HG02678 (cell line): ENCODE measurements at regions not wholly inside any gene's neighbourhood (a gene's known extent, or its start where the extent isn't known, plus 50 kb on each side); places are given as distances from the start of the nearest gene placed in this dataset.

Experiments used
- ATAC-seq: cut with Tn5 transposase; IDR thresholded peaks from one replicate; pipeline ENCODE4 v1.9.1; 2021; ENCODE audit warnings: mild to moderate bottlenecking, moderate library complexity; ENCODE audit not compliant: unreplicated experiment

DNA sequence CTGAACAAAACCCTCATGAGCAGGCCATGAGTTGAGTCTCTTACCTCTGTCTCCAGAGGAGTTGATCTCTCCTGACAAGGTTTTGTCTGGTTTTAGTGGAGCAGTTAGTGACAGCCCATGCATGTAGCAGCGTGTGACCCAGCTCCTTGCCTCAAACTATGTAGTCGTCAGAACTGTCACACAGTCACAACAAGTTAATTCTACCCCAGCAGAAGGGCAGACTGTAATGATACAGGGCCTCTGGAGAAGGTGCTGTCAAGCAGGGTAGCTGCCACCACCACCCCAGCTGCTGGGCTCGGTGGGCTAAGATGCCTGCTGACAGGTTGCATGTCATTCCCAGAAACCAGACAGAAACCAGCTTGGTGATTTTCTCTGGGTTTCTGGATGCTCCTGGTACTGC, 194.5 kb downstream of the PSAT1 start:
- ATAC-seq = no peak

DNA sequence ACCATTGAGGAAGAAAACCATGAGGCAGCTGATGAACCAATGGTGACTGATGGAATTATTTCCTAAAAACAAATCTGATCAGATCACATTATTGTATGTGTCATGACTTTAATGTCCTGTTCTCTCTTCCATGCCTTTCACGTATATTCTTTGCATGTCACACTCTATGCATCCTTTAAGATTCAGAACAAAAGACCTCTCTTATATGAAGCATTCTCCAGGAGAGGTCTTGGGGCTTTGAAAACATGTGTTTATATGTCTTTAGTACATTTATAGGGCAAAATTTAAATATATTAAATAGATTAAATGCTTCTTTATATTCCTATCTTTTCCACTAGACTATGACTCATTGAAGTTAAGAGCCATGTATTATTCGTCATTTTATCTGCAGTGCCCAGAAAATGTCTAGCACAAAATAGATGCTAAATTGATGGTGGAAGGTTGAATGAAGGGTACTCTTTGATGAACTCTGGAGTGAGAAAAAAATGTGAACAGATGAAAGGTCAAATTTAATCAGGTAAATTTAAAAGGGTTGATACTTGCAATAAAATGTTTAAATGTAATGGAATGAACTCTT, 196.3 kb downstream of the PSAT1 start:
- ATAC-seq = no peak

DNA sequence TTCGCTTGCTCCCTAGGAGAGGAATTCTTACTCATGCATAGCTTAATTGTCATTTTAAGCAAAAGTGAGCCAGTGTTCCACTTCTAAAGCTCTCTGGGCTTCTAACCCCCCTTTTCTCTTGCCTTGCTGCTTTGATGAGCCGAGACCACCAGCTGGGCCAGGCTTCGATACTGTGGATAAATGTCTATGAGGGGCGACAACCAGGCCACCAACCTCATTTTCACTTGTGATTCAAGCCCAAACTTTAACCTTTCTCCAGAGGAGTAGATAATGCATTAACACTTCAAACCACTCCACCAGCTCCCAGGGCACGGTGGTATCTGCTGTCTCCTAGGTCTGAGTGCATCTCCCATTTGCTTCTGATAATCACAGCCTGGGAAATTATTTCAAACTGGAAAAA, 205.6 kb downstream of the PSAT1 start:
- ATAC-seq = no peak

DNA sequence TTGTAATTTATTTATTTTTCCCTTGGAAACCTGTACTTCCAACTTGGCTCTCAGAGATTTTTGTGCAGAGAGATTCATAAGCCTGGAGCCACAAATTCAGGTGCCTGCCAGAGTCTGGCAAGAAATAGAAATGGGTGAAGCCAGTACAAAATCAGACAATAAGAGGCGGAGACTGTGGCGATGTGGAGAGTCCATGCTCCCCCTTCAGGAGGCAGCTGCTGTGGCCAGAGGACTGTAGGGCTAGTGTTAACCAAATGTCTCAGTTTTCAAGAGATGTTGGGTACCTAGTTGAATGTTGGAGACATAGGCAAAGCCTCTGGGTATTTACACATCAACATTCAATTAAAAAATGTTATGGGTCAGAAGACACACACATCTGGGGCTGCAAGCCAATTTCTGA, 208.6 kb downstream of the PSAT1 start:
- ATAC-seq = no peak

DNA sequence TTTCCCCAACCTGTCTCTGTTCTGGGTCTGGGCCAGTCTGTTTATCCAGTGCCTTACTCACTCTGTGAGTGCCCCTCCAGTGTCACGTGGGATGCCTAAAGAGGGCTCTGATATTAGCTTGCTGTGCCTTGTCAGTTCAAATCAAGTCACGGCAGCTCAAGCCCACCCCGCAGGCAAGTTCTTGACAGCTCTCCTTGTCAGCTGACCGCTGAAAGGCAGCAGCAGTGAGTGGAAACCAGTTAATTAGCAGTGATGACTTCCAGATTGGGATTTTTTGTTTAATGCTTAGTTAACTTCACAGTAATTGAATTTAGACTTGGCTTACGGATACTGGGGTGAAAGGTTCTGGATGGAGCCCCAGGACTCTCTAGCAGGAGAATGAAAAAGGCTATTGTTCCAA, 210.1 kb downstream of the PSAT1 start:
- ATAC-seq = no peak

DNA sequence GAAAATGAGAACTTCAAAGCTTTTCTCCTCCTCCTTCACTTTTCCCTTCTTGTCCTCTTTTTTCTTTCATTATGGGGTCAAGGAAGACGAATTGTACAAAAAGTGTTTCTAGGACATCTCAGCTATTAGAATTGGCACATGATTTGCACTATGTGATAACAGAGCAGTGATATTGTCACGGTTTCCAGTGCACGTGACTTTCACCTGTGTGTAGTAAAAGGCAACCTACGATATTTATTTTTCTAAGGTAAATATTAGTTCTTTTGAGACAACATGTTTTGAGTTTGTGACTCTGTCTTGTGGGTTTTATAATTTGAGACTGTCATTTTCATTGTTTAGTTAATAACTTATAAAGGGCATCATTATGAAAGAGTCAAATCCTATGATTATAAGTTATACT, 213.1 kb downstream of the PSAT1 start:
- ATAC-seq = no peak

DNA sequence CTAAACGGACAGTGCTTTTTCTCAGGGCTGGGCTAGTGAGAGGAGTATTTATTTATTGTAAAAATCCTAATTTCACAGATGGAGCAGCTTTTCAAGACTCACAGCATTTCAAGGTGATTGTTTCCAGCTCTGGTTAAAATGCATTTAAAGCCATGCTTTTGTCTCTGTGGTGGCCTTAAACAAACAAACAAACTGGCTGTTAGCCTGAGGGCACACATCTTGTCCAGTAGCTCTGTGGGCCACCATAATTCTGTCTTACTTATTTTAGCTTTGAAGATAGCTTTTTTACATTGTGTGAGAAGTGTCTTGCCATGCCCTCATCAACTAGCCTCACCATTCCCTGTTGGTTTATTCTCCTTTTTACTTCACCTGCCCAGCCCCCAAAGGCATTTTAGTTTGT, 218.2 kb downstream of the PSAT1 start:
- ATAC-seq = no peak

DNA sequence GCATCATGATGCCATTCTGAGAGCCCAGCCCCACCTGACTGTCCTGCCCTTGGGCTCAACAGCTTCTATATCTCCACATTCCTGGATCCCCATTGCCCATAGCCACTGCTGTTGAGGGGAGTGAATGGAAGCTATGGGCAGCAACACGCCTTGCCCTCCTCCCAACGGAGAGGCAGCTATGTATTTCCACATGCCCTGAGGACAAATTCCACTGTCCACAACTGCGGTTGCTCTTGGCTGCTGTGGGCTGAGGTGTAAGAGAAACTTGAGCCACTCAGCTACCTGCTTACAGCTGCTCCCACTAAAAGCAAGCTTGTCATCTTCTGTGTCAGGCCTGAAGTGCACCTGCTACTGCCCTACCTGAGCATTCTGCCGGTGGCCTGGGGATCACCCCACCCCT, 222.9 kb downstream of the PSAT1 start:
- ATAC-seq = no peak

DNA sequence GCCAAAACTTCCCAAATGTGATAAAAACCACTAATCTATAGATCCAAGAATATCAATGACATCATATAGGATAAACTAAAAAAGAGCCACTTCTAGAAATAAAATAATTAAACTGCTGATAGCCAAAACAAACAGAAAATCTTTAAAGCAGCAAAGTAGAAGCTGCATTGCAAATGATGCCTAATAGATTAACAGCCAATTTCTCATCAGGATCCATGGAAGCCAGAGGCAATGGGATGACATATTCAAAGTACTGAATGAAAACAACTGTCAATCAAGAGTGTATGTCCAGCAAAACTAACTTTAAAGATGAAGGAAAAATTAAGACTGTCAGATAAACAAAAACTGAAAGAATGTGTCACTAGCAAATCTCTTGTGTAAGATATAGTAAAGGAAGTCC, 224.8 kb downstream of the PSAT1 start:
- no peak for ATAC-seq

DNA sequence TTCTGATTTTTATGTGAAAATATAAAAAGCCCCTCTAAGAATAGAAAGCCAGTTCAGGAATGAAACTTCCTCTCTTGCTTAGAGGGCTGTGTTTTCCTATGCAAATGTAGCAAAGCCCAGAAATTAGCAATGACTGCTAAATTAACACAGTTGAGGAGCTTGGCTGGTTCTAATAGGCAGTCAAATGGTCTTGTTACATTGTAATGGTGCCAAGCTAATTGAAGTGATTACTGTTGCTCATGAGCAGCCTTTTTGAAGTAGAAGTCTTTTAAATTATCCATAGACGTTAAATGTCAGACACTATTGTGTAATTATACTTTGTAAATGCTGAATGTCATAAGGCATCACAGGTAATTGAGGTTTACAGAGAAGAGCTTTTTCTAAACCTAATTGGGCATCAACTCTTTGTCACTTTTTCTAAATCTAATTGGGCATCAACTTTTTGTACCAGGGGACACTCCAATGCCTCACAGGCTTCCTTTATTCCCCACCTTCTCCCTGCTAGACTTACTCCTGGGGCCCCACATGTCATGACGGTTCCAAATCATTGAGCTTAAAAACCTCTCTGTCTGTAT, 229.1 kb downstream of the PSAT1 start:
- no peak for ATAC-seq

DNA sequence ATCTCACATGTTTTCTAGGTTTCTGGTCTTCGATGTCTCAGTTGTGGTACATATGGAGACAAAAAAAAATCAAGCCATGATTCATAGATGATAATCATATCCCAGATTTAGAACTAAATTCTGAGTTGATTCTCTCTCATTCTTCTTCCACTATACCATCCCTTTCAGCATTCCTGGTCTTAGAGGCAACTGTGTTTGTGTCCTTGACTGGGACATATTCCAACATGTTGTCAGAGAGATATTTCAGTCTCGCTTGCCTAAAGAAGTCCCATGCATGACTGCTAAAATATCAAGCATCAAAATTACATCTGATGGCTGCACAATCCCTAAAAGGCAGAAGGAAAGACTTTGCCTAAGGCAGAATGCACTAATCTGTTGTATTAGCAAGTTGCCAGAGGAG, 236.6 kb downstream of the PSAT1 start:
- ATAC-seq = no peak

DNA sequence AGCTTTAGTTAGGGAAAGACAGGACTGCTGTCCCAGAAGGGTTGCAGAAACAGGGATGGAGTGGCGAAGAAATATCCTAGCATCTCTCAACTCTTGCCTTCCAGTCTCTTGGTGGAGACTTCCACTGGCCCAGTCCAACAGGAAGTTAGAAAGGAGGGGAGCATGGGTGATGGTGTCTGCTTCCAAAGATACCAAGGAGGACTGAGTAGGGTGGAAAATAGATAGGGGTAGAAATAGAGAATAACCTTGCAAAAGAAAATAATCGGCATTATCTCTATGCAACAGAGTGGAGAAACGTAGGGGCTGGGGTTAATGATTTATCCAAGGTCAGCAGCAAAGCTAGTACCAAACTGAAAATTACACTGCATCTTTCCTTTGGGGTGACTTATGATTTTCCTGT, 242.3 kb downstream of the PSAT1 start:
- no peak for ATAC-seq

DNA sequence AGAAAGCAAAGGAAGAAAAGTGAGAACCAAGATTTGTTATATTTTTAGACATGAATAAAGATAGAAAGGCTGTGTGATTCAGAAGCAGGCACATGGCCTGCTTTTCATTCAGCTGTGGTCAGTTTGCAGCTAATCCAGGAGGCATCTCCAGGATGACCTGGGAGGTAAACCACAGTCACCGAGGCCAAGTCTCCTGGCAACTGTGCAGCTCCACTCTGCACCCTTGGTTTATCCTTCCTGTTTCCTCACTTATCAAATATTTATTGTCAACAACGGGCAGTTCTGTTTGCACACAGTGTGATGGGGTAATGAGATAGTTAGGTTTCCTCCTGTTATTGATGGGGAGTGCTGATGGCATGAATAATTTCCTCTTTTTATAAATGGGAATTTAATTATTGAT, 243.0 kb downstream of the PSAT1 start:
- no peak for ATAC-seq

DNA sequence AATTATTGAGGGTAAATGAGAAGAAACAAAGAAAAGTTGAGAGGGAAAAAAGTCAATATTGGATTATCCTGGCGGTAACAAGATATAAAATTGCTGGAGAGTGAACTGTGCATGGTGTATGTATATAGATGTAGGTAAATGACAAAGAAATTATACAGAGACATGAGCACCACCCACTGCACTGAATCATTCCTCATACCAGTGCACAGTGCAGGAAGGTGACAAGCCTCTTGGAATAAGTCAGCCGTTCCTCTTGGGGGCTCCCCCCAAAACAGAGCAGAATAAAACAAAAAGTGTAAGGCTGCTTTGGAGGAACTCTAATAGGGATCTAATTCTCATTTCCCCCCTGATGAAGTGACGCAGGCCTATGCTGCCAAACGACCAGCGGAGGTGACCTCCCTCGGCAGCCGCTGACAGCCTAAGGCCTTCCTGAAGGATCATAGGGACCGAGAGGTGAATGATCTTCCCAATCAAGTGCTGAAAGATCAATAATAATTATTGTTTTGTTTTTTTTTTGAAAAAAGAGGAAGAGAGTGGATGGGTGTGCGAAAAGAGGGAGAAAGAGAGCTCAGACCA, 245.0 kb downstream of the PSAT1 start:
- ATAC-seq = no peak

DNA sequence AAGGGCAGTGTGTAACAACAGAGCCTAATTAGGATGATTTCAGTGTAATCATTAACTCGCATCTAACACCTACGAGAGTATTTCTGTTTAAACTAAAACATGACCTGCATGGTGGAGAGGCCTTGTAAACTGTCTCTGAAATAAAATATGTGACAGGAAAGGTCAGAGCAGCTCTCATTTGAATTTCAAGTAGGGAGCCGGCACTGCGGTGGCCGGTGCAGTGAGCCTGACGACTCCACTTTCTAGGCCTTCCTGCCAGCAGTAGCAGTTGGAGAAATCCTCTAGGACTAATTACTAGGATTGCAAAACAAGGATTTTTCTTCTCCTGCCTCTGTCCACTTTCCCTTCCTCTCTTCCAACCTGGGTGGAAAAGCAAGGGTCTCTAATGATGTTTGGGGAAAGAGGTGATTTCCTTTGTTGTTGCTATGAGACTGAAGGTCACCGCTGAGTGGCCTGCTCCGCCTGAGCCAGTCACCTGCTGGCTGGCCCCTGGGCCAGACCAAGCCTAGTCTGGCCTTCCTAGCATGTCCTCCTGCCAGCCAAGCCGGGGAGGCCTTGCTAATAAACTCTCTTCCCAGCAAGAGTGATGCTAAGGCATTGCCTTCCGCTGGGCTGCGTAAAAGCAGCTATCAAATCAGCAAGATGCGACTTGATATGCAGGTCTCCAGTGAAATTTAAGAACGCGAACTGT, 245.7 kb downstream of the PSAT1 start:
- no peak for ATAC-seq

DNA sequence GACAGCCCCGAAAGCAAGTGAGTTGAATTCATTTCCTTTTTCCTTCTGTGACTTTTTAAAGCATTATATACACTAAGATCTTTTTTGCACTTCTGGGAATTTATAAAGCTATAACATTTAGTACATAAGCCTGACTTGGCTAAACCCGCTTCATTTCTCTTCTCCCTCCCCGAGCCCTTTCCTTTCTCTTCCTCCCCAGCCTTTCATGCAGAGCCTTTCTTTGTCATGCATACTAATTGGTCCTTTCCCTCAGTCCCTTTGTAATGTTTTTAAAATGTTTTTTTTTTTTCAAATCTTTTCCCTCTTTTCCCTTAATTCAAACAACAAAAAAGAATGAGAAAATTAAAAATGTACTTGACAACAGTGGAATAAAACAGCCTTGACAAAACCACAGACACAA, 246.4 kb downstream of the PSAT1 start:
- no peak for ATAC-seq

DNA sequence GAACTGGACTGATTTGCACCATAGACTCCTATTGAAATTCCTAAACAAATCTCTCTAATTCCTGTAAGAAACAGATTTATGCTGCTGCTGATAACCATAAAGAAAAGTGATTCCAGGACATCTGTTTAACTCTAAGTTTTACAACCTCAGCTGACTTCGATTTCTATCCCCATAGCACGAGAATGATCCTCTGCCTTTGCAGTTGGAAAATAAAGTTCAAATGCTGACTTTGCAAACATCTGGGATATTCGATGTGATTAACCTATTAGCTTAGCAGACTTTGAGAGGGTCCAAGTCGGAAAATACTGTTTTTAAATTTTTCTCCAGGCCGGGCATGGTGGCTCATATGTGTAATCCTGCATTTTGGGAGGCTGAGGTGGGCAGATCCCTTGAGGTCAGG, 247.3 kb downstream of the PSAT1 start:
- no peak for ATAC-seq

DNA sequence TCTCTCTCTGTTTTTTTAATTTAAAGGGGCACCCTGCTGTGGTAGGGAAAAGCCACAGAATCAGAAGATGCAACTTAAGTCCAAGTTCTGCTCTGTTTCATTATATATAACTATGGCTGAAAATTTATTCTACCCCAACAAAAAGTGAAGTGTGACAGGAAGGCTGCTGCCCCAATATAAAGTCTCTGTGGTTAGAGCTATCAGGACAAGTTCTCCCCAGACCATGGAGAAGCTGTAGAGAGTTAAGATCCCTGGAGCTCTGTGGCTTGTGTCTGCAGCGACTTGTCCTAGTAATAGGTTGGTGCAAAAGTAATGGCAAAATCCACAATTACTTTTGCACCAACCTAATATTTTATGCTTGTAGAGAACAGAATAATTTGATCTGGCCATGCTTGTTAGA, 250.9 kb downstream of the PSAT1 start:
- ATAC-seq = no peak

DNA sequence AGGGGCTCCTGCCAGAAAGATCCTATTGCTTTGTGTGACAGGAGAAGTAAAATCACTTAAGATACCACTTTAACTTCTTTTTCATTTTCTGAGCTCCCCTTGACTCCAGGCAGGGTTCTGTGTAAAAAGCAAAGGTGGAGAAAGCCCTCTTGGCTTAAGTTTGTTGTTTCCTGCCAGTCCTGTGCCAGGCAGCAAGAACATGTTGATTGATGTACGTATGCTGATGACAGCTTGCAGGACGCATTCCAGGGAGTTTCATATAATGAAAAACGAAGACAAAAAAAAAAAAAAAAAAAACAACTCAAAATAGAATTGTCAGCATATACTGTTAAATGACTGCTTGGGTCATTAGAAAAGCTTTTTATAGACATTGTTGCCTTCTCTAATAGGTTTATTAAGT, 251.7 kb downstream of the PSAT1 start:
- no peak for ATAC-seq

DNA sequence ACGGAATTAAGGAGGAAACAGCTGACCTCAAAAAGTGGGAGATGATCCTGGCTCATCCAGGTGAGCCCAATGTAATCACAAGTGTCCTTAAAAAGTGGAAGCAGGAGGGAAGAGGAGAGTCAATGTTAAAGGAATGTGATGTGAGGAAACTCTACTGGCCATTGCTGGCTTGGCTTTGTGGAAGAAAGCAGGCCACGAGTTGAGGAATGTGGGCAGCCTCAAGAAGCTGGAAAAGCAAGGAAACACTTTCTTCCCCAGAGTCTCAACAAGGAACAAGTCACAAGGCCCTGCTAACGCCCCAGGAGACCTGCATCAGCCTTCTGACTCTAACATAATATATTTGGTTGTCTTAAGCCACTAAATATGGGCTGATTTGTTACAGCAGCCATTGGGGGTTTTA, 252.8 kb downstream of the PSAT1 start:
- ATAC-seq = no peak

DNA sequence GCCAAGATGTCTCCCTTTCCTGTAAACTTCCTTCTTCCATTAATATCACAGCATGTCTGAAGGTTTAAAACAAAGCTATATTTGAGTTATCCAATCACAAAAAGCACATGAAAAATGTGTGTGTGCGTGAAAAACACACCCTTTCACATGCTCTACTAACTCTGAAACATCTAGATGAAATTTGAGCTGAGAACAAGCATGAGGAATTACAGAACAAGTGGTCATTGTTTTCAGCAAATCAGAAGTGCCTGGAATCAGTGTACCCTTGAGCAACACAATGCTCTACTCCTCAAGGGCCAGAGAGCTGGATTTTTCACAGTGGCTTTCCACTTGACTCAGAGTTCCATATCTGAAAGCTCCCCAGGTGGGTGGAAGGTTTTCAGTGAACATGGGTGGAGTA, 255.9 kb downstream of the PSAT1 start:
- ATAC-seq = no peak

DNA sequence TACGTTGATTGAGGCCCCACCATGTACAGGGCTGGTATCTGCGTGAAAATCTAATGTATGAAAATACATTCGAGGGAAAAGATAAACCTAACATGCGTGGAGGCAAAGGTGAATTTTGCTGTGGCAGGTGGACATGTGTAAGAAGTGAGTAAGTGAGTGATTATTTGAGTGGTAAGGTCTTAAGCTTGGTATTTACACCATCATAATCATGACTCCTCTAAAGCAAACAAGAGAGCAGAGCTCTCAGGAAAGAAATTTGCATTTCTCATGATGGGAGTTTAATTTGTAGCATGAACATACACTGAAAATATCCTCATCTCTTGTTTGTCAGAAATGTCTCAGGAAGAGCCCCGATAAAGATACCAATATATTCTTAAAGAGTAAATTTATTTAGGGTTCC, 260.6 kb downstream of the PSAT1 start:
- no peak for ATAC-seq
